ENCODE measurements at regions not wholly inside any gene's neighbourhood (a gene's known extent, or its start where the extent isn't known, plus 50 kb on each side); places are given as distances from the start of the nearest gene placed in this dataset.

DNA sequence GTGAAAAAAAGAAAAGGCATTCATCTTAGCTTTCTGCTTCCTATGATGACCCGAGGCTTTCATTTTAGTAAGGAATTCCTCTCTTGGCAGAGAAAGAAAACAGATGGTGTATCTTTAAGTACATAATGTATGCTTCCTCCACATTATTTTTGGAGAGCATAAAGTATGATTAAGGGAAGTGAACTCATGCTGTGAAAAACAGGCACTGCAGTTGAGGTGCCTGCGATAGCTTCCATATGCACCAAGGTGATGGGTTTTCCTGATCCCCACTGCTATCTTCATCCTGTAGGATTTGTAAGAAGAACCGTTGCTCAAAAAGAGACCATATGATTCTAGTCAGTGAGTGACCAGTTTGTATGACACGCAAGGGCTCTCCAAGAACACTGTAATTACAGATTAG, 411.5 kb upstream of the MCTP2 start (continued):
- TF ChIP-seq, protein P1, sequence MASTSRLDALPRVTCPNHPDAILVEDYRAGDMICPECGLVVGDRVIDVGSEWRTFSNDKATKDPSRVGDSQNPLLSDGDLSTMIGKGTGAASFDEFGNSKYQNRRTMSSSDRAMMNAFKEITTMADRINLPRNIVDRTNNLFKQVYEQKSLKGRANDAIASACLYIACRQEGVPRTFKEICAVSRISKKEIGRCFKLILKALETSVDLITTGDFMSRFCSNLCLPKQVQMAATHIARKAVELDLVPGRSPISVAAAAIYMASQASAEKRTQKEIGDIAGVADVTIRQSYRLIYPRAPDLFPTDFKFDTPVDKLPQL (IDR thresholded peaks at IDR 0.05; ENCODE audit: extremely low read depth, insufficient read length): no peak
- no peak for TF ChIP-seq FOXP4 (CRISPR knock-in tag; IDR thresholded peaks at IDR 0.05; ENCODE audit: borderline replicate concordance)
- TF ChIP-seq KLF13 (tag; IDR thresholded peaks at IDR 0.05; ENCODE audit: borderline replicate concordance, low read depth): no peak
- TF ChIP-seq ZBTB7A (IDR thresholded peaks at IDR 0.05; ENCODE audit: borderline replicate concordance, control insufficient read depth, low read depth, low read length): no peak
- no peak for TF ChIP-seq ZNF124 (CRISPR knock-in tag; IDR thresholded peaks at IDR 0.05)
- TF ChIP-seq SRSF1 (IDR thresholded peaks at IDR 0.05; ENCODE audit: low read depth, low read length): no peak
- no peak for TF ChIP-seq NFIC (IDR thresholded peaks at IDR 0.05)
- TF ChIP-seq TAF7 (tag; IDR thresholded peaks at IDR 0.05): no peak
- no peak for TF ChIP-seq MAZ (CRISPR knock-in tag; conservative IDR thresholded peaks at IDR 0.05 in 1 of 2, IDR thresholded peaks at IDR 0.05 in 1 of 2)
- no peak for TF ChIP-seq ZNF609 (CRISPR knock-in tag; IDR thresholded peaks at IDR 0.05; ENCODE audit: borderline replicate concordance)
- TF ChIP-seq NR4A1 (CRISPR knock-in tag; IDR thresholded peaks at IDR 0.05): no peak
- TF ChIP-seq NR4A1 (tag; IDR thresholded peaks at IDR 0.05): no peak

Data from K562 (cell line).